ENCODE measurements at regions not wholly inside any gene's neighbourhood (a gene's known extent, or its start where the extent isn't known, plus 50 kb on each side); places are given as distances from the start of the nearest gene placed in this dataset.
"Not testable (repeated sequence)": the region's sequence is repeated elsewhere in the genome, so short reads cannot be mapped to it uniquely, and the experiment has no call there.

DNA sequence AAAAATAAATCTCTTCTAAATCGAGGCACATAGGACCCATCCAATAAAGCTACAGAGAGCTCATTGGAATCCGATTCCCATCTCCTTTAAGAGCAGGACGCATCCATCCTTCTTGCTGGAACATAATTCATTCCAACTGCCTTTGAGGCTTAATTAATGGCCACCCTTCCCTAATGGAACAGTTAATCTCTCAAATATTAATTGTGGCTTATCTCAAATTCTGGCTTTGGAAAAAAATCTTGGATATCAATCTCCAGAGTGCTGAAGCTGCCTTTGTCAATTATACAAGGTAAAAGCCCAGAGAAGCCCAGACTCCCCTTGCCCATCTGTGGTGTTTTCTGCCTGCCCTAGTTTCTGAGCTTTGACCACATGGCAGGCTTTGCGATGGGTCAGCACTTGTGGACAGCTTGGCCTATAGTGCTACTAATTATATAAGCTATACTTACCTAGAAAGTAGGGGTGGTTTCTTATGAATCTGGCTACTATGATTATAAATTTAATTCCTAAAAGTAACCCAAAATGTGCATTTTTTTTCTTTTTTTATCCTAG, 246.3 kb downstream of the NUAK1 start:
- H3K4me1 ChIP-seq: no peaks in the 10 kb centered on the region
- TF ChIP-seq, protein P1, sequence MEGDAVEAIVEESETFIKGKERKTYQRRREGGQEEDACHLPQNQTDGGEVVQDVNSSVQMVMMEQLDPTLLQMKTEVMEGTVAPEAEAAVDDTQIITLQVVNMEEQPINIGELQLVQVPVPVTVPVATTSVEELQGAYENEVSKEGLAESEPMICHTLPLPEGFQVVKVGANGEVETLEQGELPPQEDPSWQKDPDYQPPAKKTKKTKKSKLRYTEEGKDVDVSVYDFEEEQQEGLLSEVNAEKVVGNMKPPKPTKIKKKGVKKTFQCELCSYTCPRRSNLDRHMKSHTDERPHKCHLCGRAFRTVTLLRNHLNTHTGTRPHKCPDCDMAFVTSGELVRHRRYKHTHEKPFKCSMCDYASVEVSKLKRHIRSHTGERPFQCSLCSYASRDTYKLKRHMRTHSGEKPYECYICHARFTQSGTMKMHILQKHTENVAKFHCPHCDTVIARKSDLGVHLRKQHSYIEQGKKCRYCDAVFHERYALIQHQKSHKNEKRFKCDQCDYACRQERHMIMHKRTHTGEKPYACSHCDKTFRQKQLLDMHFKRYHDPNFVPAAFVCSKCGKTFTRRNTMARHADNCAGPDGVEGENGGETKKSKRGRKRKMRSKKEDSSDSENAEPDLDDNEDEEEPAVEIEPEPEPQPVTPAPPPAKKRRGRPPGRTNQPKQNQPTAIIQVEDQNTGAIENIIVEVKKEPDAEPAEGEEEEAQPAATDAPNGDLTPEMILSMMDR (IDR thresholded peaks at IDR 0.05; ENCODE audit: borderline replicate concordance): no peak
- no peak overlapping the region for H3K4me3 ChIP-seq
- intact Hi-C loops (cut with micrococcal nuclease): no loop called here
- no peaks in the 10 kb centered on the region for H3K27me3 ChIP-seq (ENCODE audit: low read depth)
- H3K9me3 ChIP-seq (replicated peaks): no peaks in the 10 kb centered on the region
- DNase-seq: no peak
- H3K27ac ChIP-seq (replicated peaks): no peak overlapping the region
- H3K36me3 ChIP-seq: no peaks in the 10 kb centered on the region

DNA sequence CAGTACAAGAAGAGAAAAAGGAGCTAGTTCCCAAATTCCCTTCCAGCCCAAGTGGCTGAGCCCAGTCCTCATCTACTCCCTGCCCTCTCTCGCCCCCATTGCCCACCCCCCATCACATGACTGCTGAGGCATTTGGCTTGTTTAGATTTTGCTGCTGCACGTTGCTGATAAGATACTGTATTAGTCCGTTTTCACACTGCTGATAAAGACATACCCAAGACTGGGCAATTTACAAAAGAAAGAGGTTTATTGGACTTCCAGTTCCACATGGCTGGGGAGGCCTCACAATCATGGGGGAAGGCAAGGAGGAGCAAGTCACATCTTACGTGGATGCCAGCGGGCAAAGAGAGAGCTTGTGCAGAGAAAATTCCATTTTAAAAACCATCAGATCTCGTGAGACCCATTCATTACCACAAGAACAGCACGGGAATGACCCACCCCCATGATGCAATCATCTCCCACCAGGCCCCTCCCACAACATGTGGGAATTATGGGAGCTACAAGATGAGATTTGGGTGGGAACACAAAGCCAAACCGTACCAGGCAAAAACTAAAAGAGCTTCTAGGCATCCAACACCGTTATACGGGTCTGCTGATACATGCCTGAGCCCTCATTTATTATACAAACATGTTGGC, 243.4 kb downstream of the NUAK1 start:
- intact Hi-C loops (cut with micrococcal nuclease); H3K9me3 ChIP-seq (replicated peaks); H3K4me3 ChIP-seq; H3K27ac ChIP-seq (replicated peaks); H3K36me3 ChIP-seq; DNase-seq; H3K4me1 ChIP-seq; H3K27me3 ChIP-seq (ENCODE audit: low read depth): not testable (repeated sequence)

DNA sequence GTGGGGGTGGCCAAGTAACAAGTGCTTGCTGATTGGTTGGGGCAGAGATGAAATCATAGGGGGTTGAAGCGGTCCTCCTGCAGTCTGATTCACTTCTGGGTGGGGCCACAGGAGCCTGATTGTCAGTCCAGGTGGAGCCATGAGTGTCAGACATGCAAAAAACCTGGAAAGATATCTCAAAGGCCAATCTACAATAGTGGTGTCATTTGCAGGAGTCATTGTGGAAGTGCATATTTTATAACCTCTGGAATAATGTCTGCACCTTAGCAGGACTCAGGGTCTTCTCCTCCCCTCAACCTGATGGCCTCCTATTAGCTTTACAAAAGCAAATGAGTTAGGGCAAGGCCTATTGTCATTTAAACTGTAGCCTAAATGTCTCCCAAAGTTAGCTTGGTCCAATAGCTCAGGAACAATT, 241.4 kb downstream of the NUAK1 start:
- intact Hi-C loops (cut with micrococcal nuclease): no loop called here
- TF ChIP-seq, protein P1 (IDR thresholded peaks at IDR 0.05; ENCODE audit: borderline replicate concordance): no peak
- Histone ChIP-seq H3K9me3 (replicated peaks) (no peaks in the 10 kb centered on the region), H3K27ac (replicated peaks) (no peak overlapping the region), H3K4me3 (no peak overlapping the region), H3K27me3 (ENCODE audit: low read depth) (no peaks in the 10 kb centered on the region), H3K4me1 (no peaks in the 10 kb centered on the region), H3K36me3 (no peaks in the 10 kb centered on the region)
- no peak for DNase-seq

DNA sequence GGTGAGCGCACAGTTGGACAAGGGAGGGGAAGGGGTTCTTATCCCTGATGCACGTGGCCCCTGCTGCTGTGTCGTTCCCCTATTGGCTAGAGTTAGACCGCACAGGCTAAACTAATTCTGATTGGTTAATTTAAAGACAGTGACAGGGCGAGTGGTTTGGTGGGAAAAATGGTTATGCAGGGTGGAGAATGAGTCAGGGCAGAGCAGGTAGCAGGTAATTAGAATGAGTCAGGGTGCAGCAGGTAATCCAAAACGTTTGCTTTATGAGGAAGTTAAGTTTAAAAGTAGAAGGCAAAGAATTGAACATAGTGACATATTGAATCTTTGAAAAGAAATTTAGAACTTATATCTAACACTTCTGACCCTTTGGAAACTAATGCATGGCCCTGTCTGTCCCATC, 240.5 kb downstream of the NUAK1 start:
- H3K27ac ChIP-seq (replicated peaks); H3K27me3 ChIP-seq (ENCODE audit: low read depth); H3K9me3 ChIP-seq (replicated peaks); H3K4me3 ChIP-seq; H3K4me1 ChIP-seq; H3K36me3 ChIP-seq; intact Hi-C loops (cut with micrococcal nuclease); DNase-seq: not testable (repeated sequence)

DNA sequence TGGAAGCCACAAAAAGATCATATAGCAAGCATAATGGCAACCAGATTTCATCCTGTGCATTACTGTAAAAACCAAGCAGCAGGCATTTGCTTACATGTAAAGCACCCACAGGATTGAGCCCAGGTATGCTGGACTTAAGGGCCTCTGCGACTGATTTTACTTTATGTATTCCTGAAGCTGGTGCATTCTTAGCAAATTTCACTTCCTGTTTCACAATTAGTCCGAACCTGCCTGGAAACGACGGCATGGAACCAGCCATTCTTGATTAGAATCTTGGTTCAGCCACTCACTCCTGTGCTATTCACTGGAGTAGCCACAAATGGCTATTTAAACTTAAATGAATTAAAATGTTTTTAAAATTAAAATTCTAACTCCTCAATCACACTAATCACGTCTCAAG, 239.2 kb downstream of the NUAK1 start:
- no peak for DNase-seq
- H3K27me3 ChIP-seq (ENCODE audit: low read depth): no peaks in the 10 kb centered on the region
- H3K36me3 ChIP-seq: no peaks in the 10 kb centered on the region
- H3K4me1 ChIP-seq: no peaks in the 10 kb centered on the region
- H3K4me3 ChIP-seq: no peak overlapping the region
- intact Hi-C loops (cut with micrococcal nuclease): no loop called here
- TF ChIP-seq, protein P1 (IDR thresholded peaks at IDR 0.05; ENCODE audit: borderline replicate concordance): no peak
- H3K9me3 ChIP-seq (replicated peaks): no peaks in the 10 kb centered on the region
- H3K27ac ChIP-seq (replicated peaks): no peak overlapping the region

DNA sequence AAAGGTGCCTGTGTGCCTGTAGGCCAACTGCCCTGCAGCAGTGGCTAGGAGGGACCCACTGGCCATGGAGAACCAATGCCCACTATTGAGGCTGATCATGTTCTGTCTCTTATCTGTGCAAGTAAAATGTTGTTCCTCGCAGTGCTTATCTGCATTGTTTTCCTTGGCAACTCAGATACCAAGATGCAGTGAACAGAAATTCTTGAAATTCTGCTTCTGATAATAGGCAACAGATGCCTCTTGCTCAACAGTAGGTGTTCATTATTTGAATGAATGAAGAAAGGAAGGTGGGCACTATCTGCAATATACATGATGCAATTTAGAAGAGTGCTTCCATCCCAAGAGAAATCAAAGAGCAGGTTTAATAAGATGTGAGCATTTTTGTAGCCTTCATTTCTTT, 232.2 kb downstream of the NUAK1 start:
- no peak for DNase-seq
- H3K9me3 ChIP-seq (replicated peaks): no peaks in the 10 kb centered on the region
- no peak overlapping the region for H3K4me3 ChIP-seq
- no peaks in the 10 kb centered on the region for H3K27me3 ChIP-seq (ENCODE audit: low read depth)
- TF ChIP-seq, protein P1 (IDR thresholded peaks at IDR 0.05; ENCODE audit: borderline replicate concordance): no peak
- no peak overlapping the region for H3K27ac ChIP-seq (replicated peaks)
- H3K36me3 ChIP-seq: no peaks in the 10 kb centered on the region
- intact Hi-C loops (cut with micrococcal nuclease): no loop called here
- H3K4me1 ChIP-seq: peaks cover 4% of the 10 kb centered on the region
